H9 (cell line): ENCODE measurements at regions not wholly inside any gene's neighbourhood (a gene's known extent, or its start where the extent isn't known, plus 50 kb on each side); places are given as distances from the start of the nearest gene placed in this dataset.

Experiments used
- DNase-seq: peaks from one replicate; pipeline ENCODE4 v3.0.0-alpha.2; 2017
- H2AFZ ChIP-seq: one replicate; pipeline ENCODE4 v1.6.1; 2013; ENCODE audit warnings: mild to moderate bottlenecking, low read length, control low read depth, moderate library complexity
- H2AK5ac ChIP-seq: 2 replicates; pipeline ENCODE4 v1.6.1; 2013; ENCODE audit warnings: low read length, control low read depth, mixed read lengths; ENCODE audit not compliant: insufficient read length
- H2BK120ac ChIP-seq: one replicate; pipeline ENCODE4 v1.6.1; 2013; ENCODE audit warnings: low read depth, mild to moderate bottlenecking, low read length, control low read depth, inconsistent platforms; ENCODE audit not compliant: poor library complexity, severe bottlenecking
- H2BK12ac ChIP-seq: 2 replicates; pipeline ENCODE4 v1.6.1; 2013; ENCODE audit warnings: low read length, control low read depth, mixed read lengths, low read depth; ENCODE audit not compliant: insufficient read length
- H2BK15ac ChIP-seq: 2 replicates; pipeline ENCODE4 v1.6.1; 2013; ENCODE audit warnings: low read depth, low read length, control low read depth
- H2BK20ac ChIP-seq: one replicate; pipeline ENCODE4 v1.6.1; 2013; ENCODE audit warnings: low read depth, mild to moderate bottlenecking, low read length, control low read depth, inconsistent platforms; ENCODE audit not compliant: poor library complexity, severe bottlenecking
- H2BK5ac ChIP-seq: 2 replicates; pipeline ENCODE4 v1.6.1; 2013; ENCODE audit warnings: low read length, control low read depth, mixed read lengths; ENCODE audit not compliant: insufficient read length
- H3K14ac ChIP-seq: 2 replicates; pipeline ENCODE4 v1.6.1; 2013; ENCODE audit warnings: low read length, control low read depth; ENCODE audit not compliant: insufficient read depth
- H3K18ac ChIP-seq: 2 replicates; pipeline ENCODE4 v1.6.1; 2013; ENCODE audit warnings: low read depth, mild to moderate bottlenecking, mixed read lengths, low read length, control low read depth; ENCODE audit not compliant: insufficient read length
- H3K23ac ChIP-seq: 2 replicates; pipeline ENCODE4 v1.6.1; 2013; ENCODE audit warnings: low read length, control low read depth, mixed read lengths, low read depth; ENCODE audit not compliant: insufficient read length
- H3K23me2 ChIP-seq: 2 replicates; pipeline ENCODE4 v1.6.1; 2013; ENCODE audit warnings: low read depth, mild to moderate bottlenecking, mixed read lengths, low read length, control low read depth; ENCODE audit not compliant: insufficient read length, poor library complexity, severe bottlenecking
- H3K27ac ChIP-seq: 2 replicates; pipeline ENCODE4 v1.5.1; 2013; ENCODE audit warnings: low read length, control low read depth, mixed read lengths, low read depth; ENCODE audit not compliant: insufficient read length
- H3K27me3 ChIP-seq: 2 replicates; pipeline ENCODE4 v1.6.1; 2013; ENCODE audit warnings: low read length, control low read depth, inconsistent platforms; ENCODE audit not compliant: insufficient read depth
- H3K4ac ChIP-seq: 2 replicates; pipeline ENCODE4 v1.6.1; 2013; ENCODE audit warnings: low read depth, mild to moderate bottlenecking, control low read depth, inconsistent platforms, low read length, moderate library complexity
- H3K4me1 ChIP-seq: 2 replicates; pipeline ENCODE4 v1.6.1; 2013; ENCODE audit warnings: low read length, control low read depth, inconsistent platforms; ENCODE audit not compliant: insufficient read depth
- H3K4me2 ChIP-seq: 2 replicates; pipeline ENCODE4 v1.6.1; 2013; ENCODE audit warnings: low read length, control low read depth, mixed read lengths; ENCODE audit not compliant: insufficient read length, insufficient read depth
- H3K56ac ChIP-seq: 2 replicates; pipeline ENCODE4 v1.6.1; 2013; ENCODE audit warnings: low read depth, mild to moderate bottlenecking, mixed read lengths, low read length, control low read depth; ENCODE audit not compliant: insufficient read length
- H3K79me1 ChIP-seq: 2 replicates; pipeline ENCODE4 v1.6.1; 2013; ENCODE audit warnings: low read depth, mild to moderate bottlenecking, moderate library complexity, low read length, control low read depth, inconsistent platforms; ENCODE audit not compliant: insufficient read depth, poor library complexity, severe bottlenecking
- H3K79me2 ChIP-seq: 2 replicates; pipeline ENCODE4 v1.6.1; 2013; ENCODE audit warnings: low read length, control low read depth, inconsistent platforms; ENCODE audit not compliant: insufficient read depth
- H3K9ac ChIP-seq: 2 replicates; pipeline ENCODE4 v1.6.1; 2013; ENCODE audit warnings: low read length, control low read depth, mixed read lengths; ENCODE audit not compliant: insufficient read length; ENCODE audit errors: extremely low read depth
- H3K9me3 ChIP-seq: one replicate; pipeline ENCODE4 v1.6.1; 2013; ENCODE audit warnings: low read depth, low read length, inconsistent platforms; ENCODE audit not compliant: control insufficient read depth
- H3T11ph ChIP-seq: one replicate; pipeline ENCODE4 v1.6.1; 2013; ENCODE audit warnings: mild to moderate bottlenecking, low read length, control low read depth, inconsistent platforms
- H4K20me1 ChIP-seq: one replicate; pipeline ENCODE4 v1.6.1; 2013; ENCODE audit not compliant: control insufficient read depth, insufficient read length, insufficient read depth
- H4K5ac ChIP-seq: 2 replicates; pipeline ENCODE4 v1.6.1; 2013; ENCODE audit warnings: low read depth, mild to moderate bottlenecking, mixed read lengths, low read length, control low read depth; ENCODE audit not compliant: insufficient read length
- H4K8ac ChIP-seq: replicated peaks from 2 replicates; pipeline ENCODE4 v1.6.1; 2013; ENCODE audit warnings: low read length, control low read depth, mixed read lengths, low read depth; ENCODE audit not compliant: insufficient read length
- H4K91ac ChIP-seq: 2 replicates; pipeline ENCODE4 v1.6.1; 2013; ENCODE audit warnings: low read depth, mild to moderate bottlenecking, moderate library complexity, mixed read lengths, low read length, control low read depth; ENCODE audit not compliant: insufficient read length
- H3K27ac Mint-ChIP-seq, 3 experiments: 2 replicates in 2 of 3; 3 replicates in 1 of 3; pipeline ENCODE4 v1.8.0; 2020 to 2021; ENCODE audit warnings: mixed read lengths in 3 of 3, mild to moderate bottlenecking in 1 of 3, moderate library complexity in 1 of 3
- H3K27me3 Mint-ChIP-seq: 2 replicates; pipeline ENCODE4 v1.8.0; 2021; ENCODE audit warnings: low read depth, mild to moderate bottlenecking, moderate library complexity, mixed read lengths
- H3K36me3 Mint-ChIP-seq, 3 experiments: 2 replicates in 2 of 3; 3 replicates in 1 of 3; pipeline ENCODE4 v1.8.0; 2020 to 2021; ENCODE audit warnings: low read depth in 3 of 3, mixed read lengths in 3 of 3; ENCODE audit not compliant: insufficient read depth in 1 of 3
- H3K4me1 Mint-ChIP-seq, 2 experiments: 2 replicates each; pipeline ENCODE4 v1.8.0; 2020; ENCODE audit warnings: mixed read lengths in 2 of 2
- H3K4me3 Mint-ChIP-seq, 2 experiments: 2 replicates in 1 of 2; 3 replicates in 1 of 2; pipeline ENCODE4 v1.8.0; 2020 to 2021; ENCODE audit warnings: mild to moderate bottlenecking in 2 of 2, mixed read lengths in 2 of 2, moderate library complexity in 1 of 2
- H3K9me3 Mint-ChIP-seq, 2 experiments: 2 replicates in 1 of 2; 3 replicates in 1 of 2; pipeline ENCODE4 v1.8.0; 2020; ENCODE audit warnings: mild to moderate bottlenecking in 2 of 2, mixed read lengths in 2 of 2, moderate library complexity in 1 of 2
- CTCF ChIP-seq: fragments of 200-600 bp; sonication (generic); conservative IDR thresholded peaks from 3 replicates; pipeline ENCODE4 v1.8.0; 2021; ENCODE audit warnings: antibody characterized with exemption, mild to moderate bottlenecking
- WGBS: extraction: QIAGEN DNeasy Blood & Tissue Kit; methylation state at CpG from one replicate; pipeline ENCODE4 v1.1.7; 2013; ENCODE audit warnings: missing lambda C conversion rate, low lambda C conversion rate, mixed read lengths; ENCODE audit not compliant: insufficient read length; ENCODE audit errors: extremely low coverage; 5-methylcytosine and 5-hydroxymethylcytosine counted together

DNA sequence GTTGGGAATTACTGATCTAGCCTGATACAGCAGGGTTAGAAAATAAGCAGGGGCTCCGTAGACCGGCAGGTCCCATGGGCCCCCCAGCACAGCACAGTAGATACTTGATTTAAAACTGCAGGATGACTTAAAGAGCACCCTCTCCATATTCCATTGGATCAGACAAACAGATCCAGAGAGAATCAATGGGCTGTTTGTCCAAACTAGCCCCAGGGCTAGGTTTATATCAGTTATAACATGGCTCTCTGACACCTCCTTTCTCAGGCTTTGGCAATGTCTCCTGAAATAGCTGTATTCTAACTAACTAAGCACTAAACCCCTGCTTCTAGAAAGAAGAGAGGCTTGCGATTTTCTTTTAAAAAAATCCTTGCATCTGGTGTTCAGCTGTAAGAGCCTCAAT is 100.4 kb upstream of the GALNT18 start:
- no peaks in the 10 kb centered on the region for H3K79me1 ChIP-seq
- H4K20me1 ChIP-seq = no peaks in the 10 kb centered on the region
- peaks cover 5% of the 10 kb centered on the region for H3K9me3 ChIP-seq
- no peak for TF ChIP-seq CTCF
- H3K56ac ChIP-seq = no peak overlapping the region
- H2BK120ac ChIP-seq = no peak overlapping the region
- H3K4ac ChIP-seq = no peak overlapping the region
- no peak overlapping the region for H3K23ac ChIP-seq
- WGBS = no CpG with 5 or more reads among the region's 3 CpGs
- no peak overlapping the region for H2AFZ ChIP-seq
- no peaks in the 10 kb centered on the region for H3K23me2 ChIP-seq
- H3K27ac ChIP-seq = no peak overlapping the region
- H3K79me2 ChIP-seq = no peaks in the 10 kb centered on the region
- H4K8ac ChIP-seq = no peak overlapping the region
- H2BK15ac ChIP-seq = no peak overlapping the region
- H3K4me3 Mint-ChIP-seq = no peak overlapping the region
- no peak overlapping the region for H3T11ph ChIP-seq
- peaks cover 3% of the 10 kb centered on the region for H3K27me3 Mint-ChIP-seq
- H3K4me2 ChIP-seq = no peak overlapping the region
- no peak for DNase-seq
- peaks cover 11 to 13% of the 10 kb centered on the region in 2 experiments for H3K9me3 Mint-ChIP-seq
- H3K14ac ChIP-seq = no peak overlapping the region
- H2AK5ac ChIP-seq = no peak overlapping the region
- no peak overlapping the region for H4K5ac ChIP-seq
- H3K27ac Mint-ChIP-seq = no peak overlapping the region
- no peak overlapping the region for H2BK20ac ChIP-seq
- H3K9ac ChIP-seq = no peak overlapping the region
- no peaks in the 10 kb centered on the region; the same call in 1 of the 2 replicates for H3K27me3 ChIP-seq
- H4K91ac ChIP-seq = no peak overlapping the region
- H2BK12ac ChIP-seq = no peak overlapping the region
- H3K36me3 Mint-ChIP-seq = peaks cover 0 to 12% (median 5%) of the 10 kb centered on the region in 3 experiments; a peak in 4 of 7 replicates
- no peaks in the 10 kb centered on the region for H3K4me1 ChIP-seq
- no peak overlapping the region for H3K18ac ChIP-seq
- no peak overlapping the region for H2BK5ac ChIP-seq
- no peaks in the 10 kb centered on the region for H3K4me1 Mint-ChIP-seq
